ENCODE measurements at regions not wholly inside any gene's neighbourhood (a gene's known extent, or its start where the extent isn't known, plus 50 kb on each side); places are given as distances from the start of the nearest gene placed in this dataset.

DNA sequence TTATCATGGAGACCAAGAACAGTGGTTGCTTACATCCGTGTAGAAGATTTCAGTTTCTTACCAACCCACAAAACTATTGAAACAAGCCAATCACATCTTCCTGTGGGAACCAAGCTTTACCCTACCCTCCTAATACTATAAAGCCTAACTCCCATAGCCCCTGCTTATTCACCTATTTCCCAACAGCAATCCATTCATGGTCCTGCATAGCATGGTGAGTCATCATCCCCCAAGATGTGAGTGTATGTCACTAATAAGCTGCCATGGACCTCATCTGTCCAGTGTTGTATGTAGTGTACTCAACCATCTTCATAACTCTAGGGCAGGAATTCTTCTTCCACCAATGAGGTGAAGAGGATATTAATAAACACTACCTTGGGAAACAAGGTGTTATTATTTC, 1620.4 kb upstream of the FLRT2 start:
- H3K36me3 ChIP-seq (ENCODE audit: insufficient read depth, low read length): no peaks in the 10 kb centered on the region
- no peaks in the 10 kb centered on the region for H3K9me2 ChIP-seq (ENCODE audit: insufficient read depth, low read length)
- TF ChIP-seq, protein P1, sequence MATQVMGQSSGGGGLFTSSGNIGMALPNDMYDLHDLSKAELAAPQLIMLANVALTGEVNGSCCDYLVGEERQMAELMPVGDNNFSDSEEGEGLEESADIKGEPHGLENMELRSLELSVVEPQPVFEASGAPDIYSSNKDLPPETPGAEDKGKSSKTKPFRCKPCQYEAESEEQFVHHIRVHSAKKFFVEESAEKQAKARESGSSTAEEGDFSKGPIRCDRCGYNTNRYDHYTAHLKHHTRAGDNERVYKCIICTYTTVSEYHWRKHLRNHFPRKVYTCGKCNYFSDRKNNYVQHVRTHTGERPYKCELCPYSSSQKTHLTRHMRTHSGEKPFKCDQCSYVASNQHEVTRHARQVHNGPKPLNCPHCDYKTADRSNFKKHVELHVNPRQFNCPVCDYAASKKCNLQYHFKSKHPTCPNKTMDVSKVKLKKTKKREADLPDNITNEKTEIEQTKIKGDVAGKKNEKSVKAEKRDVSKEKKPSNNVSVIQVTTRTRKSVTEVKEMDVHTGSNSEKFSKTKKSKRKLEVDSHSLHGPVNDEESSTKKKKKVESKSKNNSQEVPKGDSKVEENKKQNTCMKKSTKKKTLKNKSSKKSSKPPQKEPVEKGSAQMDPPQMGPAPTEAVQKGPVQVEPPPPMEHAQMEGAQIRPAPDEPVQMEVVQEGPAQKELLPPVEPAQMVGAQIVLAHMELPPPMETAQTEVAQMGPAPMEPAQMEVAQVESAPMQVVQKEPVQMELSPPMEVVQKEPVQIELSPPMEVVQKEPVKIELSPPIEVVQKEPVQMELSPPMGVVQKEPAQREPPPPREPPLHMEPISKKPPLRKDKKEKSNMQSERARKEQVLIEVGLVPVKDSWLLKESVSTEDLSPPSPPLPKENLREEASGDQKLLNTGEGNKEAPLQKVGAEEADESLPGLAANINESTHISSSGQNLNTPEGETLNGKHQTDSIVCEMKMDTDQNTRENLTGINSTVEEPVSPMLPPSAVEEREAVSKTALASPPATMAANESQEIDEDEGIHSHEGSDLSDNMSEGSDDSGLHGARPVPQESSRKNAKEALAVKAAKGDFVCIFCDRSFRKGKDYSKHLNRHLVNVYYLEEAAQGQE (IDR thresholded peaks at IDR 0.05; ENCODE audit: borderline replicate concordance): no peak
- TF ChIP-seq EZH2 (IDR thresholded peaks at IDR 0.05; ENCODE audit: borderline replicate concordance, insufficient read depth, low read length, poor library complexity, severe bottlenecking) (no peak), SMC3 (conservative IDR thresholded peaks at IDR 0.05; ENCODE audit: poor library complexity) (no peak), RAD21 (conservative IDR thresholded peaks at IDR 0.05) (no peak), POLR2AphosphoS5 (IDR thresholded peaks at IDR 0.05) (no peak), EP300 (conservative IDR thresholded peaks at IDR 0.05; ENCODE audit: poor library complexity, severe bottlenecking) (no peak), TAF1 (IDR thresholded peaks at IDR 0.05; ENCODE audit: low read depth) (no peak), MXI1 (conservative IDR thresholded peaks at IDR 0.05; ENCODE audit: poor library complexity, severe bottlenecking) (no peak)
- TF ChIP-seq, protein P2, sequence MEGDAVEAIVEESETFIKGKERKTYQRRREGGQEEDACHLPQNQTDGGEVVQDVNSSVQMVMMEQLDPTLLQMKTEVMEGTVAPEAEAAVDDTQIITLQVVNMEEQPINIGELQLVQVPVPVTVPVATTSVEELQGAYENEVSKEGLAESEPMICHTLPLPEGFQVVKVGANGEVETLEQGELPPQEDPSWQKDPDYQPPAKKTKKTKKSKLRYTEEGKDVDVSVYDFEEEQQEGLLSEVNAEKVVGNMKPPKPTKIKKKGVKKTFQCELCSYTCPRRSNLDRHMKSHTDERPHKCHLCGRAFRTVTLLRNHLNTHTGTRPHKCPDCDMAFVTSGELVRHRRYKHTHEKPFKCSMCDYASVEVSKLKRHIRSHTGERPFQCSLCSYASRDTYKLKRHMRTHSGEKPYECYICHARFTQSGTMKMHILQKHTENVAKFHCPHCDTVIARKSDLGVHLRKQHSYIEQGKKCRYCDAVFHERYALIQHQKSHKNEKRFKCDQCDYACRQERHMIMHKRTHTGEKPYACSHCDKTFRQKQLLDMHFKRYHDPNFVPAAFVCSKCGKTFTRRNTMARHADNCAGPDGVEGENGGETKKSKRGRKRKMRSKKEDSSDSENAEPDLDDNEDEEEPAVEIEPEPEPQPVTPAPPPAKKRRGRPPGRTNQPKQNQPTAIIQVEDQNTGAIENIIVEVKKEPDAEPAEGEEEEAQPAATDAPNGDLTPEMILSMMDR (IDR thresholded peaks at IDR 0.05; ENCODE audit: poor library complexity, severe bottlenecking): no peak
- H3F3A ChIP-seq (ENCODE audit: insufficient read depth, low read length, poor library complexity, severe bottlenecking): no peaks in the 10 kb centered on the region
- no peaks in the 10 kb centered on the region for H3K9me3 ChIP-seq (ENCODE audit: low read length)
- H3K27me3 ChIP-seq (ENCODE audit: insufficient read depth, low read depth, low read length): no peaks in the 10 kb centered on the region
- no peaks in the 10 kb centered on the region for H4K20me1 ChIP-seq (ENCODE audit: insufficient read depth)
- H3K79me2 ChIP-seq (replicated peaks; ENCODE audit: insufficient read depth, low read length): no peaks in the 10 kb centered on the region
- no peak overlapping the region for H2AFZ ChIP-seq (ENCODE audit: low read depth, low read length)
- no peak overlapping the region for H3K9ac ChIP-seq (ENCODE audit: low read length)
- no peak overlapping the region for H3K4me2 ChIP-seq (ENCODE audit: low read length)
- no peak overlapping the region for H3K4me3 ChIP-seq (ENCODE audit: low read length)
- no peak overlapping the region for H3K27ac ChIP-seq (ENCODE audit: low read length)

DNA sequence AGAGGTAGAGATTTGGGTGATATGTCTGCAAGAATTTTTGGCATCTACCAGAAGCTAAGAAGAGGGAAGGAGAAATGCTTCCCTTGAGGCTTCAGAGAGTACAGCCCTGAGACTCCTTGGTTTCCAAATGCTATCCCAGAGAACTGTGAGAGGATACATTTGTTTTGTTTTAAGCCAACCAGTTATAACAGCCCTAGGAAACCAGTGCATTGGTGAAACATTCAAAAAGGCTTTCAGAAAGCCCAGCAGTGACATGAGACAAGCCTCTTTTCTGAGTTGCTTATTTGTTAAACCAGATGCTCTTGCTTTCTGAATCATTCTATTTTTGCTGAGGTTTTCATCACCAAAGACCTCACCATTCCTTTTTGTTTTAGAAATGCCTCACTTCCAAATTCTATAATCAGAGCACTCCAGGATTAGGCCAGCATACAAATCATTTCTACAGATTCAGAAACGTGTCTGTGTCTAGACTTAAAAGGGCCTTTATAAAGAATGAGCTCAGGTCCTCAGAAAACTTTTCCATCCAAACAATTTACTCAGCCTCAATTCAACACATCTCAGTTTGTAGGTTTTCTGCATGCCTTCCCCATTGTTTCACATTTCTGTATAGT, 1617.8 kb upstream of the FLRT2 start:
- no peak overlapping the region for H3K4me3 ChIP-seq (ENCODE audit: low read length)
- H3F3A ChIP-seq (ENCODE audit: insufficient read depth, low read length, poor library complexity, severe bottlenecking): no peaks in the 10 kb centered on the region
- H3K36me3 ChIP-seq (ENCODE audit: insufficient read depth, low read length): no peaks in the 10 kb centered on the region
- H4K20me1 ChIP-seq (ENCODE audit: insufficient read depth): no peaks in the 10 kb centered on the region
- H3K79me2 ChIP-seq (replicated peaks; ENCODE audit: insufficient read depth, low read length): no peaks in the 10 kb centered on the region
- no peaks in the 10 kb centered on the region for H3K27me3 ChIP-seq (ENCODE audit: insufficient read depth, low read depth, low read length)
- no peak overlapping the region for H2AFZ ChIP-seq (ENCODE audit: low read depth, low read length)
- no peak overlapping the region for H3K27ac ChIP-seq (ENCODE audit: low read length)
- no peaks in the 10 kb centered on the region for H3K9me3 ChIP-seq (ENCODE audit: low read length)
- no peak overlapping the region for H3K9ac ChIP-seq (ENCODE audit: low read length)
- no peaks in the 10 kb centered on the region for H3K9me2 ChIP-seq (ENCODE audit: insufficient read depth, low read length)
- TF ChIP-seq, protein P2 (IDR thresholded peaks at IDR 0.05; ENCODE audit: poor library complexity, severe bottlenecking): no peak
- TF ChIP-seq EZH2 (IDR thresholded peaks at IDR 0.05; ENCODE audit: borderline replicate concordance, insufficient read depth, low read length, poor library complexity, severe bottlenecking) (no peak), TAF1 (IDR thresholded peaks at IDR 0.05; ENCODE audit: low read depth) (no peak), POLR2AphosphoS5 (IDR thresholded peaks at IDR 0.05) (no peak), SMC3 (conservative IDR thresholded peaks at IDR 0.05; ENCODE audit: poor library complexity) (no peak), MXI1 (conservative IDR thresholded peaks at IDR 0.05; ENCODE audit: poor library complexity, severe bottlenecking) (no peak), EP300 (conservative IDR thresholded peaks at IDR 0.05; ENCODE audit: poor library complexity, severe bottlenecking) (no peak), RAD21 (conservative IDR thresholded peaks at IDR 0.05) (no peak)
- TF ChIP-seq, protein P1 (IDR thresholded peaks at IDR 0.05; ENCODE audit: borderline replicate concordance): no peak
- H3K4me2 ChIP-seq (ENCODE audit: low read length): no peak overlapping the region
